ENCODE measurements at regions not wholly inside any gene's neighbourhood (a gene's known extent, or its start where the extent isn't known, plus 50 kb on each side); places are given as distances from the start of the nearest gene placed in this dataset.
"Not testable (repeated sequence)": the region's sequence is repeated elsewhere in the genome, so short reads cannot be mapped to it uniquely, and the experiment has no call there.

GRCh38 chr5:8828596-8829322 is 717.1 kb downstream of the SEMA5A start:
- no peak overlapping the region for H3K4me3 ChIP-seq (ENCODE audit: low read depth, low read length)
- TF ChIP-seq POLR2A (IDR thresholded peaks at IDR 0.05; ENCODE audit: extremely low read depth, insufficient read length): no peak
- TF ChIP-seq, protein P1, sequence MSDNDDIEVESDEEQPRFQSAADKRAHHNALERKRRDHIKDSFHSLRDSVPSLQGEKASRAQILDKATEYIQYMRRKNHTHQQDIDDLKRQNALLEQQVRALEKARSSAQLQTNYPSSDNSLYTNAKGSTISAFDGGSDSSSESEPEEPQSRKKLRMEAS (IDR thresholded peaks at IDR 0.05; ENCODE audit: low read depth, low read length): no peak
- TF ChIP-seq, protein P2, sequence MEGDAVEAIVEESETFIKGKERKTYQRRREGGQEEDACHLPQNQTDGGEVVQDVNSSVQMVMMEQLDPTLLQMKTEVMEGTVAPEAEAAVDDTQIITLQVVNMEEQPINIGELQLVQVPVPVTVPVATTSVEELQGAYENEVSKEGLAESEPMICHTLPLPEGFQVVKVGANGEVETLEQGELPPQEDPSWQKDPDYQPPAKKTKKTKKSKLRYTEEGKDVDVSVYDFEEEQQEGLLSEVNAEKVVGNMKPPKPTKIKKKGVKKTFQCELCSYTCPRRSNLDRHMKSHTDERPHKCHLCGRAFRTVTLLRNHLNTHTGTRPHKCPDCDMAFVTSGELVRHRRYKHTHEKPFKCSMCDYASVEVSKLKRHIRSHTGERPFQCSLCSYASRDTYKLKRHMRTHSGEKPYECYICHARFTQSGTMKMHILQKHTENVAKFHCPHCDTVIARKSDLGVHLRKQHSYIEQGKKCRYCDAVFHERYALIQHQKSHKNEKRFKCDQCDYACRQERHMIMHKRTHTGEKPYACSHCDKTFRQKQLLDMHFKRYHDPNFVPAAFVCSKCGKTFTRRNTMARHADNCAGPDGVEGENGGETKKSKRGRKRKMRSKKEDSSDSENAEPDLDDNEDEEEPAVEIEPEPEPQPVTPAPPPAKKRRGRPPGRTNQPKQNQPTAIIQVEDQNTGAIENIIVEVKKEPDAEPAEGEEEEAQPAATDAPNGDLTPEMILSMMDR (IDR thresholded peaks at IDR 0.05; ENCODE audit: low read depth, low read length): no peak
- no peak for TF ChIP-seq MYC (IDR thresholded peaks at IDR 0.05; ENCODE audit: low read depth, low read length)
- no peak for DNase-seq (ENCODE audit: low read depth)

- DNase-seq (ENCODE audit: low read depth): no peak
- H3K4me3 ChIP-seq (ENCODE audit: low read depth, low read length): no peak overlapping the region
- TF ChIP-seq MYC (IDR thresholded peaks at IDR 0.05; ENCODE audit: low read depth, low read length): no peak
- TF ChIP-seq, protein P2 (IDR thresholded peaks at IDR 0.05; ENCODE audit: low read depth, low read length): no peak
Observed at GRCh38 chr5:8829323-8830029, 716.4 kb downstream of the SEMA5A start.

DNA sequence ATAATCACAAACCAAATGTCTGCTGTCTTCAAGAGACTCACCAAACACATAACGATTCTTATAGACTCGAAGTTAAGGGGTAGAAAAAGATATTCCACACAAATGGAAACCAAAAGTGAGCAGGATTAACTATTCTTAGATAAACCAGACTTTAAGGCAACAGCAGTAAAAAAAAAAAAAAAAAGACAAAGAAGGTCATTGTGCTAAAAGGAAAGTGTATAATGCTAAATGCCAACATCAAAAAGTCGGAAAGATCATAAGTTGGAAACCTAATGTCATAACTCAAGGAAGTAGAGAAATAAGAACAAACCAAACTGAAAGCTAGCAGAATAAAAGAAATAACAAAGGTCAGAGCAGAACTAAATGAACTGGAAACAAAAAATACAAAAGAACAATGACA is 714.6 kb downstream of the SEMA5A start:
- H3K4me3 ChIP-seq (ENCODE audit: low read depth, low read length): no peak overlapping the region
- DNase-seq (ENCODE audit: low read depth): no peak
- TF ChIP-seq, protein P1 (IDR thresholded peaks at IDR 0.05; ENCODE audit: low read depth, low read length): no peak
- TF ChIP-seq POLR2A (IDR thresholded peaks at IDR 0.05; ENCODE audit: extremely low read depth, insufficient read length) (no peak), MYC (IDR thresholded peaks at IDR 0.05; ENCODE audit: low read depth, low read length) (no peak)
- TF ChIP-seq, protein P2 (IDR thresholded peaks at IDR 0.05; ENCODE audit: low read depth, low read length): no peak

DNA sequence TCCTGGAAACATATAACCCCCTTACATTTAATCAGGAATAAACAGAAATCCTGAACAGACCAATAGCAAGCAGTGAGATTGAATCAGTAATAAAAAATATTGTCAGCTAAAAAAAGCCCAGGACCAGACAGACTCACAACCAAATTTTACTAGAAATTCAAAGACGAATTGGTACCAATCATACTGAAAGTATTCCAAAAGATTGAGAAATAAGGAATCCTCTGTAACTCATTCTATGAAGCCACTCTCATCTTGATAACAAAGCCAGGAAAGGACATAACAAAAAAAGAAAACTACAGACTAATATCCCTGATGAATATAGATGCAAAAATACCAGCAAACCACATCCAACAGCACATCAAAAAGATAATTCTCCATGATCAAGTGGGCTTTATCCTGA is 714.0 kb downstream of the SEMA5A start:
- no peak for DNase-seq (ENCODE audit: low read depth)
- no peak for TF ChIP-seq POLR2A (IDR thresholded peaks at IDR 0.05; ENCODE audit: extremely low read depth, insufficient read length)
- no peak for TF ChIP-seq MYC (IDR thresholded peaks at IDR 0.05; ENCODE audit: low read depth, low read length)
- no peak overlapping the region for H3K4me3 ChIP-seq (ENCODE audit: low read depth, low read length)

DNA sequence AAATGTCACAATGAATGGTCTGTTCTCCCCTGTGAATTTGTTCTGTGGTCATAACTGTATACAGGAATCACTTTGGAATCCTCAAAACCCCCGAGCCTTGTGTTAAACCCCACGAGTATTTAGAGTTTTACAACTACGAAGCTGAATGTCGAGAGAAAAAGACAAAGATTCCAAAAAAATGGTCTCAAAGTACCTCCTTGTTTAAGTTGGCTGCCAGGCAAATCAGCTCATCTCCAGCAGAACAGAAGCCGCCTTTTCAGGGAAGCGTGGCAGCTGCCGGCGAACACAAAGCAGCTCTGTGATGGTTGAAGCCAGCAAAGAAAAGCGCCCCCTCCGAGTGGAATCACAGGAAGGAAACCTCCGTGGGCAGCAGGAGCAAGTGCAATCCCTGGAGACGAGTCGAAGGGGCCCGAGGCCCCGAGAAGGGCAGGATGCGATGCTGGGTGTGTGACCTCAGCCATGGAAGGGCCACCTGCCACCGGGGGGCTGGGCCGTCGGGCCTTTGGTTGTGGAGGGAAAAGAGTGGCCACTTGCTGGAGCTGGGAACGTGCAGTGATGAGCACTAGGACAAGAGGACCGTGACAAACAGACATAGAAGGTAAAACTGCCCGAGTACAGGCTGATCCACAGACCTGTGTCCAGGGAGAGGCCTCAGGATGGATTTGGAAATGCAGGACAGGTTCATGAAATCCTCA is 706.4 kb downstream of the SEMA5A start:
- DNase-seq (ENCODE audit: low read depth): no peak
- TF ChIP-seq, protein P1 (IDR thresholded peaks at IDR 0.05; ENCODE audit: low read depth, low read length): no peak

DNA sequence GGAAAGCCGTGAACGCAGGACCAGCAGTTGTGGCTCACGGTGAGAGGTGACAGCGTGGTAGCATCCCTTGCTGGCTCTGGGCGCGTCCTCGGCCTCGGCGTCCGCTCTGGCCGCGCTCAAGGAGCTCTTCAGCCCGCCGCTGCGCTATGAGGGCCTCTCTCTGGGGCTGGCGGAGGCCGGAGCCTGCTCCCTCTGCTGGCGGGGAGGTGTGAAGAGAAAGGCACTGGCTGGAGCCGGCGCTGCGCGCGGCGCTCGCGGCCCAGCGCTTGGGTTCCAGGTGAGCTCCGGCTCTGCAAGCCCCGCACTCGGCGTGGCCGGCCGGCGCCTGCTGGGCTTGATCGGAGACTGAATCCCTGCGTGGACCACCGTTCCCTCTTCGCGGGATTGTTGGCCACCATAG is 705.6 kb downstream of the SEMA5A start:
- no peak overlapping the region for H3K4me3 ChIP-seq (ENCODE audit: low read depth, low read length)
- TF ChIP-seq, protein P1 (IDR thresholded peaks at IDR 0.05; ENCODE audit: low read depth, low read length): no peak
- no peak for TF ChIP-seq POLR2A (IDR thresholded peaks at IDR 0.05; ENCODE audit: extremely low read depth, insufficient read length)
- TF ChIP-seq, protein P2 (IDR thresholded peaks at IDR 0.05; ENCODE audit: low read depth, low read length): no peak
- no peak for TF ChIP-seq MYC (IDR thresholded peaks at IDR 0.05; ENCODE audit: low read depth, low read length)
- DNase-seq (ENCODE audit: low read depth): no peak

More for the DNA sequence above, 706.4 kb downstream of the SEMA5A start:
- H3K4me3 ChIP-seq (ENCODE audit: low read depth, low read length): no peak overlapping the region

- not testable (repeated sequence) for DNase-seq (ENCODE audit: low read depth); H3K4me3 ChIP-seq (ENCODE audit: low read depth, low read length)
Observed at GRCh38 chr5:8840746-8841145, 705.1 kb downstream of the SEMA5A start.
